Neural crest cell (in vitro differentiated cells): ENCODE measurements at regions not wholly inside any gene's neighbourhood (a gene's known extent, or its start where the extent isn't known, plus 50 kb on each side); places are given as distances from the start of the nearest gene placed in this dataset.

ENCODE experiments used
- DNase-seq: peaks from one replicate; pipeline ENCODE4 v3.0.0; 2021; ENCODE audit warnings: low read depth, mixed read lengths, low spot score
- H3K27ac Mint-ChIP-seq: one replicate; pipeline ENCODE4 v1.8.0; 2021; ENCODE audit warnings: mild to moderate bottlenecking, mixed read lengths; ENCODE audit not compliant: unreplicated experiment
- H3K27me3 Mint-ChIP-seq: 2 replicates; pipeline ENCODE4 v1.8.0; 2021; ENCODE audit warnings: low read depth, mild to moderate bottlenecking, mixed read lengths
- H3K36me3 Mint-ChIP-seq: 2 replicates; pipeline ENCODE4 v1.8.0; 2021; ENCODE audit warnings: low read depth, mild to moderate bottlenecking, mixed read lengths
- H3K4me1 Mint-ChIP-seq: 2 replicates; pipeline ENCODE4 v1.8.0; 2021; ENCODE audit warnings: mixed read lengths
- H3K4me3 Mint-ChIP-seq: one replicate; pipeline ENCODE4 v1.8.0; 2021; ENCODE audit warnings: mild to moderate bottlenecking, mixed read lengths
- H3K9me3 Mint-ChIP-seq: 2 replicates; pipeline ENCODE4 v1.8.0; 2021; ENCODE audit warnings: mixed read lengths
- CTCF ChIP-seq: fragments of 200-600 bp; sonication (generic); conservative IDR thresholded peaks from 2 replicates; pipeline ENCODE4 v1.5.0; 2021; ENCODE audit warnings: antibody characterized with exemption, mild to moderate bottlenecking

- DNase-seq = no peak
- H3K27ac Mint-ChIP-seq = no peak overlapping the region
These were observed 153.3 kb upstream of the TPM1 start for GRCh38 chr15:62889141-62889661.

GRCh38 chr15:62889734-62890505, 152.6 kb upstream of the TPM1 start:
- no peak overlapping the region for H3K4me3 Mint-ChIP-seq
- H3K9me3 Mint-ChIP-seq = no peaks in the 10 kb centered on the region
- peaks cover 41% of the 10 kb centered on the region for H3K27me3 Mint-ChIP-seq
- no peak overlapping the region for H3K27ac Mint-ChIP-seq
- no peak for TF ChIP-seq CTCF
- no peaks in the 10 kb centered on the region for H3K36me3 Mint-ChIP-seq
- H3K4me1 Mint-ChIP-seq = peaks cover 52% of the 10 kb centered on the region
- no peak for DNase-seq

More at GRCh38 chr15:62889141-62889661, 153.3 kb upstream of the TPM1 start:
- H3K36me3 Mint-ChIP-seq = no peaks in the 10 kb centered on the region
- peaks cover 48% of the 10 kb centered on the region for H3K4me1 Mint-ChIP-seq
- TF ChIP-seq CTCF = no peak
- peaks cover 49% of the 10 kb centered on the region for H3K27me3 Mint-ChIP-seq
- peak overlapping the region; percentile 25 for H3K4me3 Mint-ChIP-seq
- no peaks in the 10 kb centered on the region for H3K9me3 Mint-ChIP-seq

GRCh38 chr15:62894322-62895085, 148.0 kb upstream of the TPM1 start:
- TF ChIP-seq CTCF = no peak
- H3K9me3 Mint-ChIP-seq = no peaks in the 10 kb centered on the region
- no peak overlapping the region for H3K4me3 Mint-ChIP-seq
- peaks cover 42% of the 10 kb centered on the region for H3K4me1 Mint-ChIP-seq
- no peak for DNase-seq
- H3K27me3 Mint-ChIP-seq = peaks cover 13% of the 10 kb centered on the region
- no peaks in the 10 kb centered on the region for H3K36me3 Mint-ChIP-seq
- no peak overlapping the region for H3K27ac Mint-ChIP-seq

DNA sequence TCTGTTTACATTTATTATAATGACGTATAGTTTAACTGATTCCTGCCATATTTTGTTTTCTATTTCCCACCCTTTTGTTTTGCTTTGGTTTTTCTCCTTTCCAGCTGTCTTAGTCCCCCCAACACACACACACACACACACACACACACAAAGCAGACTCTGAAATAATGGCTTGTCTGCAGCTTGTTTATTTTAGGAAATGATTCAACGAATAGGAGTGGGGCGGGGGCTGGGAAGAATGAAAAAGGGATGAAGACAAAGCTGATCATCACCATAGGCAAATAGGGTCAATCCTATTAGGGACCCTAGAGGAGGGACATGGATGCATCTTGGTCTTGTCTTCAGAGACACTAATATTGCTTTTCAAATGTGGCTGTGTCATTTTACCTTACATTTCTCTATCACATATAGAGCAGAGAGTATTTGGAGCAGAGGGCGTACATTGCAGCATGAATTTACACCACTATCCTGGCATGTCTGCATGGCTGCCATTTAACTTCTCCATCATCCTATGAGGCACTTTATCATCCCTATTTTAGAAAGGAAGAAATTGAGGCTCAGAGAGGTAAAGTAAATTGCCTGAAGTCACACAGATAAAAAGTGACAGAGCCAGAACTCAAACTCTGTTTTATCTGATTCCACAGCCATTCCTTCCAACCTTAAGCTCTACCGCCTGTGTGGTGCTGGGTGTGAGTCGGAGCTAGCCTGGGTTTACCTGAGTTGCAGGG, 147.2 kb upstream of the TPM1 start:
- no peak overlapping the region for H3K4me3 Mint-ChIP-seq
- TF ChIP-seq CTCF = no peak
- H3K36me3 Mint-ChIP-seq = no peaks in the 10 kb centered on the region
- H3K27ac Mint-ChIP-seq = no peak overlapping the region
- peaks cover 35% of the 10 kb centered on the region for H3K4me1 Mint-ChIP-seq
- DNase-seq = no peak
- no peaks in the 10 kb centered on the region for H3K9me3 Mint-ChIP-seq
- peaks cover 11% of the 10 kb centered on the region for H3K27me3 Mint-ChIP-seq

DNA sequence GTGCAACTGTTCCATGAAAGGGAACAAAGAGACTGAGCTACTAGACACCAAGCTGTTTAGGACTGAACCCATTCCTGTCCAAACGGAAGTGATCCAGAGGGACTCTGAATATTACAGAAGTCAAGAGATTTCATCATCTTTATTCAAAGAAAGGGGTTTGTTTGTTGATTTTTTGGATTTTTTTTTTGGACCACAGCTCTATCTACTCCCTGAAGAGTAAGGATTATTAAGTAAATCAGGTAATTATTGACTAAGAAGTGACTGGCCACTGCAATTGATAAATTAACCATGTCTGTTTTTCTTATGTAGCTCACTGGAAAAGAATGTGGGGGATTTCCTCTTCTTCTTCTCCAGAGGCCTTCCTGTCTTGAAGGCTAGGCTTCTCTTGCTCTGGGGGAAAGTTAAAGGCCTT, 146.6 kb upstream of the TPM1 start:
- no peak for TF ChIP-seq CTCF
- no peaks in the 10 kb centered on the region for H3K9me3 Mint-ChIP-seq
- DNase-seq = no peak
- no peak overlapping the region for H3K27ac Mint-ChIP-seq
- H3K36me3 Mint-ChIP-seq = no peaks in the 10 kb centered on the region
- H3K27me3 Mint-ChIP-seq = peaks cover 11% of the 10 kb centered on the region
- H3K4me3 Mint-ChIP-seq = no peak overlapping the region
- H3K4me1 Mint-ChIP-seq = peaks cover 35% of the 10 kb centered on the region
